ENCODE measurements at regions not wholly inside any gene's neighbourhood (a gene's known extent, or its start where the extent isn't known, plus 50 kb on each side); places are given as distances from the start of the nearest gene placed in this dataset.
A peak's percentile ranks its signal among the peaks of the same experiment; 100 is the strongest.

GRCh38 chr6:105452924-105453756 is 50.3 kb upstream of the PREP start:
- DNase-seq (ENCODE audit: low read depth, low spot score) (peak; percentile 6), FAIRE-seq (no peak)
- TF ChIP-seq POLR2A (IDR thresholded peaks at IDR 0.05; ENCODE audit: low read depth, low read length) (no peak), FOS (IDR thresholded peaks at IDR 0.05; ENCODE audit: borderline replicate concordance, insufficient read depth, low read length) (no peak), POLR2AphosphoS5 (IDR thresholded peaks at IDR 0.05; ENCODE audit: insufficient read depth, low read depth, low read length) (no peak), EZH2 (IDR thresholded peaks at IDR 0.05; ENCODE audit: borderline replicate concordance, low read depth, low read length, severe bottlenecking) (no peak), CTCF (IDR thresholded peaks at IDR 0.05; ENCODE audit: extremely low read depth in 1 of 2, insufficient read depth in 1 of 2, low read depth in 1 of 2, low read length in 2 of 2) (no peak), GATA2 (IDR thresholded peaks at IDR 0.05; ENCODE audit: insufficient read depth, insufficient read length, low read depth, low read length) (no peak), MAX (IDR thresholded peaks at IDR 0.05; ENCODE audit: insufficient read depth, insufficient read length) (no peak), JUN (IDR thresholded peaks at IDR 0.05; ENCODE audit: borderline replicate concordance, insufficient read depth, insufficient read length, low read depth) (no peak), MYC (IDR thresholded peaks at IDR 0.05; ENCODE audit: low read depth, low read length) (no peak)
- Histone ChIP-seq H4K20me1 (replicated peaks; ENCODE audit: control insufficient read depth, extremely low read depth, insufficient read depth, low read length) (no peaks in the 10 kb centered on the region), H3K27me3 (ENCODE audit: control insufficient read depth in 2 of 2, insufficient read depth in 2 of 2, low read length in 2 of 2) (no peaks in the 10 kb centered on the region), H3K9me1 (replicated peaks; ENCODE audit: control insufficient read depth, extremely low read depth, insufficient read depth, low read length) (no peaks in the 10 kb centered on the region), H3K36me3 (ENCODE audit: control insufficient read depth in 2 of 2, extremely low read depth in 1 of 2, insufficient read depth in 2 of 2, low read length in 2 of 2) (no peaks in the 10 kb centered on the region), H3K9ac (replicated peaks; ENCODE audit: extremely low read depth, insufficient read depth, low read length) (no peak overlapping the region), H3K4me1 (ENCODE audit: control insufficient read depth, extremely low read depth, insufficient read depth, low read length) (peaks cover 8% of the 10 kb centered on the region), H3K27ac (ENCODE audit: insufficient read depth, low read depth, low read length) (no peak overlapping the region), H3K4me3 (replicated peaks in 1 of 3; ENCODE audit: insufficient read depth in 1 of 3, low read depth in 1 of 3, low read length in 3 of 3) (no peak overlapping the region), H3K9me3 (replicated peaks; ENCODE audit: control insufficient read depth, insufficient read depth, low read length) (no peaks in the 10 kb centered on the region), H2AFZ (ENCODE audit: low read depth, low read length) (peak overlapping the region; percentile 27), H3K79me2 (ENCODE audit: control insufficient read depth, insufficient read depth, low read length) (no peaks in the 10 kb centered on the region), H3K4me2 (ENCODE audit: insufficient read depth, low read length) (no peak overlapping the region)
- ChIA-PET CTCF (interaction anchor here (0.6 to 3.7 kb wide), 5 partner anchors 12 to 770 kb away, joined by 3 to 33 read pairs (median 8); no protein-coding TSS in a partner anchor), POLR2A (interaction anchor here (0.5 kb wide), 1 partner anchor 23 kb away, joined by 3 read pairs; no protein-coding TSS in a partner anchor)
- intact Hi-C loops (cut with micrococcal nuclease), result no loop called here
- dilution Hi-C loops (cut with MboI; ENCODE audit: extremely low pct_ligation_motif_present, low sequenced_read_pairs), result no loop called here
- BruUV-seq (replicated peaks), result no TSS peak
